ENCODE measurements at regions not wholly inside any gene's neighbourhood (a gene's known extent, or its start where the extent isn't known, plus 50 kb on each side); places are given as distances from the start of the nearest gene placed in this dataset.

DNA sequence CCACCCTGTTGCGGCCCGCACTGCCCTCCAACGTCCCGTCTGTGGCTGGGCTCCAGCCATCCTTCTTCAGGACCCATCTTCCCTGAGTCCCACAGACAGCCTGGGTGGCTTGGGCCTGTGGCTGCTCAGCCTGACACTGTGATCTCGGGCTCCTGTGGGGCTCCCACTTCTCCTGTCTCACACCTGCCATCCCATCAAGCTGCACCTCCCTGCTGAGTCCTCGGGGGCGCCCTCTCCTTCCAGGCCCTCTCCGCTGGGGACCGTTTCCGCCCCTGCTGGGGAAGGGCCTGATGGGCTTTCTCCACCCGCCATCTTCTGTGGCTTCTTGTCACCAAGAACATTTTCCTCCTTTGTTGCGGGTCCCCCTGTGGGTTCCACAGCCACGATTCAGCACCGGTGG, 173.8 kb upstream of the PPP2R2D start:
- DNase-seq (ENCODE audit: low read depth): no peak
- H3K4me3 ChIP-seq (ENCODE audit: low read depth, low read length): no peak overlapping the region
- TF ChIP-seq, protein P1, sequence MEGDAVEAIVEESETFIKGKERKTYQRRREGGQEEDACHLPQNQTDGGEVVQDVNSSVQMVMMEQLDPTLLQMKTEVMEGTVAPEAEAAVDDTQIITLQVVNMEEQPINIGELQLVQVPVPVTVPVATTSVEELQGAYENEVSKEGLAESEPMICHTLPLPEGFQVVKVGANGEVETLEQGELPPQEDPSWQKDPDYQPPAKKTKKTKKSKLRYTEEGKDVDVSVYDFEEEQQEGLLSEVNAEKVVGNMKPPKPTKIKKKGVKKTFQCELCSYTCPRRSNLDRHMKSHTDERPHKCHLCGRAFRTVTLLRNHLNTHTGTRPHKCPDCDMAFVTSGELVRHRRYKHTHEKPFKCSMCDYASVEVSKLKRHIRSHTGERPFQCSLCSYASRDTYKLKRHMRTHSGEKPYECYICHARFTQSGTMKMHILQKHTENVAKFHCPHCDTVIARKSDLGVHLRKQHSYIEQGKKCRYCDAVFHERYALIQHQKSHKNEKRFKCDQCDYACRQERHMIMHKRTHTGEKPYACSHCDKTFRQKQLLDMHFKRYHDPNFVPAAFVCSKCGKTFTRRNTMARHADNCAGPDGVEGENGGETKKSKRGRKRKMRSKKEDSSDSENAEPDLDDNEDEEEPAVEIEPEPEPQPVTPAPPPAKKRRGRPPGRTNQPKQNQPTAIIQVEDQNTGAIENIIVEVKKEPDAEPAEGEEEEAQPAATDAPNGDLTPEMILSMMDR (IDR thresholded peaks at IDR 0.05; ENCODE audit: low read depth, low read length): no peak
- TF ChIP-seq POLR2A (IDR thresholded peaks at IDR 0.05; ENCODE audit: extremely low read depth, insufficient read length) (no peak), MAX (IDR thresholded peaks at IDR 0.05; ENCODE audit: low read depth, low read length) (no peak), MYC (IDR thresholded peaks at IDR 0.05; ENCODE audit: low read depth, low read length) (no peak)

DNA sequence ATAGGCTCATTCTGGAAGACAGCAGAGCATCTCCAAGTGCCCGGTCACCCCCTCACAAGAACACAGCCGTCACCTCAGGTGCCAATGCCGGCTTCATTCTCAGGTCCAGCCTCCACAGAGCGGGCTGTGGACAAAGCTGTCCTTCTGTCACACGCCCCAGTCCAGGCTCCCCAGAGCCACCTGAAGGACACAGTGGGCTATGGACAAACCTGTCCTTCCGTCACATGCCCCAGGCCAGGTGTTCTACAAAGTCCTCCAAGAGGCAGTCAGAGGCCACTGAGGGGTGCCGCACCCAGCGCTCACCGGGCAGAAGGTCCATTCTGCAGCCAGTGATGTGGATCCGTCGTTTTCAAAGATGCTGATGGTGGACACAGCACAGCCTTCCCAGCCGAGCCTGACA, 173.2 kb upstream of the PPP2R2D start:
- DNase-seq (ENCODE audit: low read depth): no peak
- H3K4me3 ChIP-seq (ENCODE audit: low read depth, low read length): no peak overlapping the region
- TF ChIP-seq MYC (IDR thresholded peaks at IDR 0.05; ENCODE audit: low read depth, low read length) (no peak), POLR2A (IDR thresholded peaks at IDR 0.05; ENCODE audit: extremely low read depth, insufficient read length) (no peak), MAX (IDR thresholded peaks at IDR 0.05; ENCODE audit: low read depth, low read length) (no peak)
- TF ChIP-seq, protein P1 (IDR thresholded peaks at IDR 0.05; ENCODE audit: low read depth, low read length): no peak

GRCh38 chr10:131728286-131729228, 172.3 kb upstream of the PPP2R2D start:
- no peak for DNase-seq (ENCODE audit: low read depth)
- no peak for TF ChIP-seq POLR2A (IDR thresholded peaks at IDR 0.05; ENCODE audit: extremely low read depth, insufficient read length)
- TF ChIP-seq, protein P1 (IDR thresholded peaks at IDR 0.05; ENCODE audit: low read depth, low read length): no peak
- TF ChIP-seq MAX (IDR thresholded peaks at IDR 0.05; ENCODE audit: low read depth, low read length): no peak
- no peak for TF ChIP-seq MYC (IDR thresholded peaks at IDR 0.05; ENCODE audit: low read depth, low read length)
- H3K4me3 ChIP-seq (ENCODE audit: low read depth, low read length): no peak overlapping the region

DNA sequence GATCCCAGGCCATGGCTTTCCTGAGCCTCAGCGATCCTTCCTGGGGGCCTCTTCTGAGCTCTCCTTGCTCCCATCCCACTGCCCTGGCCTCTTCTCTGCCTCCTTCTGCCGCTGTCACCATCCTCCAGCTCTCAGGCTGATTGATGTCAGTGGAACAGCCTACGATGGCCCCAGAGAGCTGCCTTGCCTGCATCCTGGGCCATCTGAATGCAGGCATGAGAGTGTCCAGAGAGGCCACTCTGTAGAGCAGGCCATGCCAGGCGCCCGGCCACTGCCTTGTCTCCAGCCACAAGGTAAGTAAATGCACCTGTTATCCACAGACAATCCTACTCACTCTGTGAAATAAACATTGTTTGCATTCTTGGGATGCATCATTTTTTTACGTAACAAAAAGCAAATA, 171.4 kb upstream of the PPP2R2D start:
- H3K4me3 ChIP-seq (ENCODE audit: low read depth, low read length): no peak overlapping the region
- no peak for DNase-seq (ENCODE audit: low read depth)
- no peak for TF ChIP-seq POLR2A (IDR thresholded peaks at IDR 0.05; ENCODE audit: extremely low read depth, insufficient read length)
- TF ChIP-seq, protein P1 (IDR thresholded peaks at IDR 0.05; ENCODE audit: low read depth, low read length): no peak
- TF ChIP-seq MYC (IDR thresholded peaks at IDR 0.05; ENCODE audit: low read depth, low read length): no peak
- TF ChIP-seq MAX (IDR thresholded peaks at IDR 0.05; ENCODE audit: low read depth, low read length): no peak

- no peak for DNase-seq (ENCODE audit: low read depth)
- TF ChIP-seq MAX (IDR thresholded peaks at IDR 0.05; ENCODE audit: low read depth, low read length) (no peak), MYC (IDR thresholded peaks at IDR 0.05; ENCODE audit: low read depth, low read length) (no peak), POLR2A (IDR thresholded peaks at IDR 0.05; ENCODE audit: extremely low read depth, insufficient read length) (no peak)
- TF ChIP-seq, protein P1 (IDR thresholded peaks at IDR 0.05; ENCODE audit: low read depth, low read length): no peak
Measured at GRCh38 chr10:131729938-131730660, 170.7 kb upstream of the PPP2R2D start.

More at GRCh38 chr10:131729938-131730660, 170.7 kb upstream of the PPP2R2D start:
- no peak overlapping the region for H3K4me3 ChIP-seq (ENCODE audit: low read depth, low read length)

Measured in NB4 (cell line).